ENCODE measurements at regions not wholly inside any gene's neighbourhood (a gene's known extent, or its start where the extent isn't known, plus 50 kb on each side); places are given as distances from the start of the nearest gene placed in this dataset.

DNA sequence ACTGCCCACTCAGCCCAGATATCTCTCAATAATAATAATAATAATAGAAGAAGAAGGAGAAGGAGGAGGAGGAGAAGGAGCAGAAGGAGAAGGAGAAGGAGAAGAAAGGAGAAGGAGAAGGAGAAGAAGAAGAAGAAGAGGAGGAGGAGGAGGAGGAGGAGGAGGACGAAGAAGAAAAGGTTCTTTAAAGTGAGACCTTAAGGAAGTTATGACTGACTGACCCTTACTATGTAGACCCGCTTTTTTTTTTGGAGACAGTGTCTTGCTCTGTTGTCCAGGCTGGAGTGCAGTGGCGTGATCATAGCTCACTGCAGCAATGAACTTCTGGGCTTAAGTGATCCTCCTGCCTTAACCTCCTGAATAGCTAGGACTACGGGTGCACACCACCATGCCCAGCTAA lies 88.9 kb upstream of the RFX8 start:
- H3K27ac ChIP-seq (ENCODE audit: low read depth, low read length) = no peak overlapping the region
- H3K79me2 ChIP-seq (ENCODE audit: insufficient read depth, low read length) = no peaks in the 10 kb centered on the region
- TF ChIP-seq EZH2phosphoT487 (conservative IDR thresholded peaks at IDR 0.05; ENCODE audit: low read length) = no peak
- TF ChIP-seq, protein P1, sequence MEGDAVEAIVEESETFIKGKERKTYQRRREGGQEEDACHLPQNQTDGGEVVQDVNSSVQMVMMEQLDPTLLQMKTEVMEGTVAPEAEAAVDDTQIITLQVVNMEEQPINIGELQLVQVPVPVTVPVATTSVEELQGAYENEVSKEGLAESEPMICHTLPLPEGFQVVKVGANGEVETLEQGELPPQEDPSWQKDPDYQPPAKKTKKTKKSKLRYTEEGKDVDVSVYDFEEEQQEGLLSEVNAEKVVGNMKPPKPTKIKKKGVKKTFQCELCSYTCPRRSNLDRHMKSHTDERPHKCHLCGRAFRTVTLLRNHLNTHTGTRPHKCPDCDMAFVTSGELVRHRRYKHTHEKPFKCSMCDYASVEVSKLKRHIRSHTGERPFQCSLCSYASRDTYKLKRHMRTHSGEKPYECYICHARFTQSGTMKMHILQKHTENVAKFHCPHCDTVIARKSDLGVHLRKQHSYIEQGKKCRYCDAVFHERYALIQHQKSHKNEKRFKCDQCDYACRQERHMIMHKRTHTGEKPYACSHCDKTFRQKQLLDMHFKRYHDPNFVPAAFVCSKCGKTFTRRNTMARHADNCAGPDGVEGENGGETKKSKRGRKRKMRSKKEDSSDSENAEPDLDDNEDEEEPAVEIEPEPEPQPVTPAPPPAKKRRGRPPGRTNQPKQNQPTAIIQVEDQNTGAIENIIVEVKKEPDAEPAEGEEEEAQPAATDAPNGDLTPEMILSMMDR (IDR thresholded peaks at IDR 0.05; ENCODE audit: insufficient read depth, low read length, poor library complexity, severe bottlenecking) = no peak
- no peaks in the 10 kb centered on the region for H3F3A ChIP-seq (ENCODE audit: insufficient read depth)
- H3K27me3 ChIP-seq (ENCODE audit: low read length) = no peaks in the 10 kb centered on the region
- H3K9me3 ChIP-seq (ENCODE audit: insufficient read depth, low read length) = no peaks in the 10 kb centered on the region
- H3K9me2 ChIP-seq (replicated peaks; ENCODE audit: insufficient read depth, low read length) = no peaks in the 10 kb centered on the region
- no peaks in the 10 kb centered on the region for H3K36me3 ChIP-seq (ENCODE audit: low read length)
- H2AFZ ChIP-seq (ENCODE audit: low read depth, low read length, severe bottlenecking) = no peak overlapping the region
- no peak overlapping the region for H3K9ac ChIP-seq (ENCODE audit: low read length)
- no peak overlapping the region for H3K4me3 ChIP-seq (ENCODE audit: insufficient read depth, low read length, poor library complexity, severe bottlenecking)
- no peaks in the 10 kb centered on the region for H4K20me1 ChIP-seq (ENCODE audit: low read depth, low read length)
- no peak overlapping the region for H3K4me2 ChIP-seq (ENCODE audit: low read depth, low read length, poor library complexity, severe bottlenecking)

DNA sequence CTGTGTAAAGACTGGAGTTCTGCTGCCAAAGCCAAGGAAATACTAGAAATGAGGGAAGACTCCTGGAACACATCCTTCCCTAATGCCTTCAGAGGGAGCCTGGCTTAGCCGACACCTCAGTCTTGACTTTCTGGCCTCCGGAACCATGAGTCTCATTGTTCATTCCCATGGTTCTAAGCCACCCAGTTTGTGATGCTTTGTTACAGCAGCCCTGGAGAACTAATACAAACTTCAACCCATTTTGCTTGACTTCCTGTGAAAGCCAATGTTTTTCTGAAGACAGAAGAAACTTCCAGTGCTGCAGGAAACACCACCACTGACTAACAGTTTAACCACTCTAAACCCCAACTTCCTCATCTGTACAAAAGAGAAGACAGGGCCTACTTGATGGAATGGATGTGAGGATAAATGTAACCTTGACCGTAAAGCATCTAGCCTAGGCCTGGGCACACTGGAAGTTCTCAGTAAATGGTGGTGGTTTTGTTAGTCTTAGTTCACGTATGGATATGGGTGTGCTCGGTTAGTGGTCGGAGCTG lies 85.9 kb upstream of the RFX8 start:
- TF ChIP-seq EZH2phosphoT487 (conservative IDR thresholded peaks at IDR 0.05; ENCODE audit: low read length) = no peak
- TF ChIP-seq, protein P1 (IDR thresholded peaks at IDR 0.05; ENCODE audit: insufficient read depth, low read length, poor library complexity, severe bottlenecking) = no peak
- no peak overlapping the region for H3K4me2 ChIP-seq (ENCODE audit: low read depth, low read length, poor library complexity, severe bottlenecking)
- H3K79me2 ChIP-seq (ENCODE audit: insufficient read depth, low read length) = no peaks in the 10 kb centered on the region
- H2AFZ ChIP-seq (ENCODE audit: low read depth, low read length, severe bottlenecking) = no peak overlapping the region
- no peaks in the 10 kb centered on the region for H3K9me3 ChIP-seq (ENCODE audit: insufficient read depth, low read length)
- no peaks in the 10 kb centered on the region for H3K36me3 ChIP-seq (ENCODE audit: low read length)
- H3F3A ChIP-seq (ENCODE audit: insufficient read depth) = no peaks in the 10 kb centered on the region
- no peaks in the 10 kb centered on the region for H4K20me1 ChIP-seq (ENCODE audit: low read depth, low read length)
- no peak overlapping the region for H3K4me3 ChIP-seq (ENCODE audit: insufficient read depth, low read length, poor library complexity, severe bottlenecking)
- H3K27ac ChIP-seq (ENCODE audit: low read depth, low read length) = no peak overlapping the region
- H3K9me2 ChIP-seq (replicated peaks; ENCODE audit: insufficient read depth, low read length) = no peaks in the 10 kb centered on the region
- no peaks in the 10 kb centered on the region for H3K27me3 ChIP-seq (ENCODE audit: low read length)
- no peak overlapping the region for H3K9ac ChIP-seq (ENCODE audit: low read length)

DNA sequence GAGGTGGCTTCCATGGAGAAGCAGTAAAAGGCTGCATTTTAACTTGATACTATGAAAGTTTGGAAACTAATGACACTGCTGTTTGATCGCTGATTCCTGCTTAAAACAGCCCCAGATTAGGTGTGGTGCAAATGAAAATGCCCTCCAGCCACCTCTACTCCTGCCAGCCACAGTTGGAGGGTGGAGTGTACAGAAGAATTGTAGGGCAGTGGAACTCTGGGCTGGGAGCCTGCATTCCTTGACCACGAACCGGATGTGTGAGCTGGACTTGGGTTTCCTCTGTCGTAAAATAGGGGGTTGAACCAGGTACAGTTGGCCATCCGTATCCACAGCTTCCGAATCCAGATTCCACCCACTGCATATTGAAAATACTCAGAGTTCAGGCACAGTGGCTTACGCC lies 84.6 kb upstream of the RFX8 start:
- no peaks in the 10 kb centered on the region for H3K9me3 ChIP-seq (ENCODE audit: insufficient read depth, low read length)
- H3K27me3 ChIP-seq (ENCODE audit: low read length) = no peaks in the 10 kb centered on the region
- TF ChIP-seq EZH2phosphoT487 (conservative IDR thresholded peaks at IDR 0.05; ENCODE audit: low read length) = no peak
- no peaks in the 10 kb centered on the region for H3K79me2 ChIP-seq (ENCODE audit: insufficient read depth, low read length)
- H3K9me2 ChIP-seq (replicated peaks; ENCODE audit: insufficient read depth, low read length) = no peaks in the 10 kb centered on the region
- H3K27ac ChIP-seq (ENCODE audit: low read depth, low read length) = no peak overlapping the region
- no peaks in the 10 kb centered on the region for H3K36me3 ChIP-seq (ENCODE audit: low read length)
- no peaks in the 10 kb centered on the region for H4K20me1 ChIP-seq (ENCODE audit: low read depth, low read length)
- H3K9ac ChIP-seq (ENCODE audit: low read length) = no peak overlapping the region
- H3F3A ChIP-seq (ENCODE audit: insufficient read depth) = no peaks in the 10 kb centered on the region
- H2AFZ ChIP-seq (ENCODE audit: low read depth, low read length, severe bottlenecking) = no peak overlapping the region
- no peak overlapping the region for H3K4me2 ChIP-seq (ENCODE audit: low read depth, low read length, poor library complexity, severe bottlenecking)
- no peak overlapping the region for H3K4me3 ChIP-seq (ENCODE audit: insufficient read depth, low read length, poor library complexity, severe bottlenecking)

DNA sequence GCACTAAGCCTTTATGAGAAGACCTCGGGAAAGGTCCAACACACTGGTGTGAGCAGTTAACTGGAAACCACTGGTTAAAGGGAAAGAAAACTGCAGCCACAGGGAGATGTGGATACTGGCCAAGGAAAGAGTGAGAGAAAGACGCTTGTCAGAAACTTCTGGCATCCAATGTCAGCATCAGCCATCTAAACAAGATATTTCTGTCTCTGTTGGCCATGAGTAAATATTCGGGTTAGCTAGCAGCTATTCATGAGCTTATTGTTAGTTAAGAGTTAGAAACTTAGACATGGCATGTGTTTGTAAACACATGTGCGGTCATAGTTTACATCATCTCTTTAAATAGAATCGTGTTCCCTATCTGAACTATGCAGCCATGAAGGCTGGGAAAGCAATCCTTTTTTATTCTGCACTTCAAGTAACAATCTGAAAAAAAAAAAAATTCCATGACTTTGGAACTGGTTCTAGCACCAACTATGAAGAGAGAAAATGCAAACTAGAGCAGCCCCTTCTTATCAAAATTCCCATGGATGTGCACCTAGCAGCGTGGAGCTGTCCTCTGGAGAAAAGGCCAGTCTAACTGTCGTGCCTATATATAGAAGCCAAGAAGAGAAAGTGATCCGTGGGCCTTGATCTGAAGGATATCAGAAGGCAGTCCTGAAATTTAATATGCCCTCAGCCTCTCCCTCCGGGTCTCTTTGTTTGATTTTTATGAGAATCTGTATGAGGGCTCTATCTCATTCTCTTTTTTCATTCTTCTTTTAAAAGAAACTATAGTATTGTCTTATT lies 84.0 kb upstream of the RFX8 start:
- TF ChIP-seq, protein P1 (IDR thresholded peaks at IDR 0.05; ENCODE audit: insufficient read depth, low read length, poor library complexity, severe bottlenecking) = no peak
- TF ChIP-seq EZH2phosphoT487 (conservative IDR thresholded peaks at IDR 0.05; ENCODE audit: low read length) = no peak
- Histone ChIP-seq H3K9me3 (ENCODE audit: insufficient read depth, low read length) (no peaks in the 10 kb centered on the region), H3K79me2 (ENCODE audit: insufficient read depth, low read length) (no peaks in the 10 kb centered on the region), H3K27me3 (ENCODE audit: low read length) (no peaks in the 10 kb centered on the region), H4K20me1 (ENCODE audit: low read depth, low read length) (no peaks in the 10 kb centered on the region), H3K9ac (ENCODE audit: low read length) (no peak overlapping the region), H3K9me2 (replicated peaks; ENCODE audit: insufficient read depth, low read length) (no peaks in the 10 kb centered on the region), H3K27ac (ENCODE audit: low read depth, low read length) (no peak overlapping the region), H3K36me3 (ENCODE audit: low read length) (no peaks in the 10 kb centered on the region), H2AFZ (ENCODE audit: low read depth, low read length, severe bottlenecking) (no peak overlapping the region), H3K4me2 (ENCODE audit: low read depth, low read length, poor library complexity, severe bottlenecking) (no peak overlapping the region), H3K4me3 (ENCODE audit: insufficient read depth, low read length, poor library complexity, severe bottlenecking) (no peak overlapping the region), H3F3A (ENCODE audit: insufficient read depth) (no peaks in the 10 kb centered on the region)
